GM21825 (cell line): ENCODE measurements at regions not wholly inside any gene's neighbourhood (a gene's known extent, or its start where the extent isn't known, plus 50 kb on each side); places are given as distances from the start of the nearest gene placed in this dataset.
"Not testable (repeated sequence)": the region's sequence is repeated elsewhere in the genome, so short reads cannot be mapped to it uniquely, and the experiment has no call there.

Experiments
- ATAC-seq: cut with Tn5 transposase; IDR thresholded peaks from one replicate; pipeline ENCODE4 v1.9.1; 2021; ENCODE audit warnings: mild to moderate bottlenecking, moderate library complexity; ENCODE audit not compliant: unreplicated experiment

- ATAC-seq = no peak
Measured at GRCh38 chr12:83979785-83980184, 932.8 kb downstream of the SLC6A15 start.

- no peak for ATAC-seq
Measured at GRCh38 chr12:83971781-83972180, 940.8 kb downstream of the SLC6A15 start.

GRCh38 chr12:83960767-83961166 lies 951.8 kb downstream of the SLC6A15 start:
- no peak for ATAC-seq

GRCh38 chr12:83958997-83959396 lies 953.6 kb downstream of the SLC6A15 start:
- no peak for ATAC-seq

GRCh38 chr12:83954956-83955601 lies 957.5 kb downstream of the SLC6A15 start:
- ATAC-seq = no peak

GRCh38 chr12:83954071-83954789 lies 958.4 kb downstream of the SLC6A15 start:
- ATAC-seq = no peak

- no peak for ATAC-seq
Measured at GRCh38 chr12:83945871-83946270, 966.7 kb downstream of the SLC6A15 start.

- ATAC-seq = no peak
Measured at GRCh38 chr12:83939718-83940117, 972.9 kb downstream of the SLC6A15 start.

GRCh38 chr12:83933615-83934014 lies 979.0 kb downstream of the SLC6A15 start:
- ATAC-seq = no peak

GRCh38 chr12:83932011-83932410 lies 980.6 kb downstream of the SLC6A15 start:
- ATAC-seq = no peak

- no peak for ATAC-seq
Measured at GRCh38 chr12:83931451-83931850, 981.1 kb downstream of the SLC6A15 start.

- not testable (repeated sequence) for ATAC-seq
Measured at GRCh38 chr12:83929792-83930191, 982.8 kb downstream of the SLC6A15 start.

- no peak for ATAC-seq
Measured at GRCh38 chr12:83920821-83921547, 991.6 kb downstream of the SLC6A15 start.

- no peak for ATAC-seq
Measured at GRCh38 chr12:83919081-83919480, 993.5 kb downstream of the SLC6A15 start.

GRCh38 chr12:83904175-83904574 lies 1008.4 kb downstream of the SLC6A15 start:
- no peak for ATAC-seq

GRCh38 chr12:83896416-83896815 lies 1016.2 kb downstream of the SLC6A15 start:
- no peak for ATAC-seq

GRCh38 chr12:83893101-83893500 lies 1019.5 kb downstream of the SLC6A15 start:
- ATAC-seq = no peak

- no peak for ATAC-seq
Measured at GRCh38 chr12:83889745-83890144, 1022.9 kb downstream of the SLC6A15 start.

GRCh38 chr12:83886479-83886878 lies 1026.1 kb downstream of the SLC6A15 start:
- ATAC-seq = no peak

GRCh38 chr12:83870921-83871599 lies 1041.5 kb downstream of the SLC6A15 start:
- ATAC-seq = not testable (repeated sequence)

GRCh38 chr12:83866477-83866876 lies 1046.1 kb downstream of the SLC6A15 start:
- no peak for ATAC-seq
